HG03378 (cell line): ENCODE measurements at regions not wholly inside any gene's neighbourhood (a gene's known extent, or its start where the extent isn't known, plus 50 kb on each side); places are given as distances from the start of the nearest gene placed in this dataset.
A peak's percentile ranks its signal among the peaks of the same experiment; 100 is the strongest.

Experiments
- ATAC-seq: cut with Tn5 transposase; IDR thresholded peaks from one replicate; pipeline ENCODE4 v1.9.1; 2021; ENCODE audit warnings: mild to moderate bottlenecking, moderate library complexity; ENCODE audit not compliant: unreplicated experiment

DNA sequence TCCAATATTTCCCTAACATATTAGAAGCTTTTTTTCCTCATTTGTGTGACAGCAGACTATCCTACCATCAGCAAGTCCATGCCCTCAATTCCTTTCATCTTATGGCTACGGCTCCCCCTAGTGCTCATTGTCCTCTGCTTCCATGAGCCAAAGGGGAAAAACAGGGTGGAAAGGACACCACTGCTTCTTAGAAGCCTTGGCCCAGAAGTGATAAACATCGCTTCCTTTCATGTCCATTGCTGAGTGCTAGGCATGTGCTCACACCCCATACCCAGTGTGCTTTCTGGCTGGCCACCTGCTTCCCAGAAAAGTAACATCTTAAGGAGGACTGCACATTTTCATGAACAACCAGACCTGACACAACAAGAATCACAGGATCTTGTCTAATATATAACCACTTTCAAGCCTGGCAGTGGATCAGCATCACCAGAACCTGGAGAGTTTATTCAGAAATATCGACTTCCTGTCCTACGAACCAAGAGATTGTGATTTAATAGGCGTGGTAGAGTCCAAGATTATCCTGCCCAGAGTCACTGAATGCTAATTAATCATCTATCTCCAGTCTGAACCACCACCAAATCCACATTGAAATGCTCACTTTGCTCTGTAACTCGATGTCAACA, 650.5 kb upstream of the SORCS1 start:
- ATAC-seq: peak; percentile 63

- no peak for ATAC-seq
Observed at GRCh38 chr10:107813451-107814162, 649.1 kb upstream of the SORCS1 start.

GRCh38 chr10:107809889-107810288, 645.4 kb upstream of the SORCS1 start:
- no peak for ATAC-seq

DNA sequence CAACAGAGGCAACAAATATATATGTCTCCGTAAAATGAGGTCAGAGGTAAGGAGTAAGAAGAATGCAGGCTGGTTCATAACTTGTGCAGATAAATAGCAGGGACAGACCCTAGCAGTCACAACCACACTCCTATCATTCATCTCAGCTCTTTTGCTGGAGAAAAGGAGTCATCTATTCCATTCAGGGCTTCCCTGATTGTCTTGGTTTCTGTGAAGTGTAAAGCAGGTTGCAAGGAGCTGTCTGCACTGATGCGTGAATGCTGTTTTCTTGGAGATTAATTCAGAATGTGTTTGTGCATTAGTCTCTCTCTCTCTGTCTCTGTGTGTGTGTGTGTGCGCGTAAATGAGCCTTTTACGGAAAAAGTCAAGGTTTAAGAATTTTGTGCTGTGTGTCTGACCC, 643.3 kb upstream of the SORCS1 start:
- ATAC-seq: no peak

GRCh38 chr10:107806026-107806425, 641.5 kb upstream of the SORCS1 start:
- no peak for ATAC-seq

DNA sequence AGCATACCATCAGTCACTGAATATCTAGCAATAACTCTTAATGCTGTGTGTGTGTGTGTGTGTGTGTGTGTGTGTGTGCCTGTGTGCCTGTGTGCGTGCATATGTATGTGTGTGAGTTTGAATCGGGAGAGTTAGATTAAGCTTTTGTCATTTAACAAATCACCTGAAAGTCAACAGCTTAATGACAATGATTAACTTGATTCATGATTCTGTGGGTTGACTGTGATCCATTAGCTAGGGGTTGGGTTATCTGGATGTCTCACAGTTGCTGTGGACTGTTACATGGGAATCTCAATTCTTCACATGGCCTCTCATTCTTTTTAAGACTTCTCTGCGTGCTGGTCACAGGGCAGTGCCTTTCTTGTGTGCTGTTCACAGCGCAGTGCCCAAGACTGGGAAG, 639.0 kb upstream of the SORCS1 start:
- ATAC-seq: no peak

DNA sequence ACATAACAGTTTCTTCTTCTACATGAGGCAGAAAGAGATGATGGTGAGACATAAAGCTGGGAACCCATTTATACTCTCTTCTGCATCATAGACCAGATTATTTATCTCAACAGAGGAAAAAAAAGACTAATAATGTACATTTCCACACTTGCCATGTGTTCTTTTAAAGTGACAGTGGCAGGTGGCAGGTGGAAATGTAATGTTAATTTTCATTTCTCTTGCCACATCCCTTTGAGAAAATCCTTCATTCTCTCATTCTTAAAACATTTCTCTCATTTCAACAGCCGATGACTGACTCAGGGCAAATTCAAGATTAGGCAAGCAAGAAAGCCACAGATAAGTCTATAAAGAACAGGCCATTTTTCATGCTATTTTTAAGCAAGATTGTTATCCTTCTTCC, 635.6 kb upstream of the SORCS1 start:
- no peak for ATAC-seq

- ATAC-seq: no peak
Observed at GRCh38 chr10:107790271-107790670, 625.8 kb upstream of the SORCS1 start.

DNA sequence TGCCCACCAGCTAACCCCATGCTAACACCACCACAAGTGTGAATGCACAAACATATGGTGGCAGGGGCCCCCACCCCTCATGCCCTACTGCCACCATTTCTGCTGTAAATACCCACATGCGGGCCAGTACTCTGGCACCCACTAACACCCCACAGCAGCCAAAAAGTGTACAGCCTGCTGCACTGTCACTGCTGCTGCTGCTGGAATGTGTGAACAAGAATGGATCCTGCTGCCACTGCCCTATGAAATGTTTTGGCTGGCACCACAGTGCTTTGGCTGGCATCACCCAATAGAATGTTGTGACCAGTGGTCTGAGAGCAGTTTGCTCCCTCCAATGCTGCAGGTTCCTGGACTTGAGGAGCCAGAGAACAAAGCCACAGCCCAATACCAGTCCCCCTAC, 606.6 kb upstream of the SORCS1 start:
- no peak for ATAC-seq

- no peak for ATAC-seq
Observed at GRCh38 chr10:107767185-107767584, 602.7 kb upstream of the SORCS1 start.

DNA sequence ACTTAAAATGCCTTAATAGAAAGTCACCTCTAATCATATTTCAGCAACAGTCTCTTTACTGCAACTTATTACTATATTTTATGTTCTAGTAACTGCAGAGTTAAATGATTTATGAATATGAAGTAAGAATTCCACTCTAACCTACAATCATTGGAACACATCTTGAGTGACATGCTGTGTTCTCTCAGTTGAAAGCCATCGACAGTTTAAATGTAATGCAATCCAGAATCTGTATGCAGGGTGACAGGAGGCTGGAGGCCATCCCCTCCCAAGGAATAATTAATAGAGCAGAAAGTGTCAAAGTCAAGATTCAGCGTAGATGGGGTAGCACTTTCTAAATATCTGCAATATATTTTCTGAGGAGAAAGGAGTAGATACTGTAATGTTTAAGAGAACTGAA, 590.3 kb upstream of the SORCS1 start:
- no peak for ATAC-seq

GRCh38 chr10:107749235-107749634, 584.7 kb upstream of the SORCS1 start:
- no peak for ATAC-seq

- ATAC-seq: no peak
Observed at GRCh38 chr10:107747851-107748250, 583.3 kb upstream of the SORCS1 start.

DNA sequence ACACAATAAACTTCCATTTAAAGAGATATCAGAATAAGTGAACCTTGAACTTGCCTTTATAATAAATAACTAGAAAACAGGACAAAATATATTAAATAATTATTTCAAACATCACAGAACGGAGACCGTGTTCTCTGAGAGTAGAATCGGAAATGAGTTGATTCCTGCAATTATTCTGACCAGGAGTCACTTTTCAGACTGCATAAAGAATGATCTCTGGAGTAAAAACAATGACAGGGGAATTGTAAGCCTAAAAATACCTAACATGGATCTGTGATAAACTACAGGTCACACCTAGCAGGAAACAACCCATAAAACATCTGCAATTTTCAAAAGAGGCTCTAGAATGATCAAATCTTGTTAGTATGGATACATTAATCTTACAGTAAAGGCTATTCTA, 577.5 kb upstream of the SORCS1 start:
- ATAC-seq: no peak

GRCh38 chr10:107740962-107741690, 576.6 kb upstream of the SORCS1 start:
- no peak for ATAC-seq

GRCh38 chr10:107739951-107740350, 575.4 kb upstream of the SORCS1 start:
- ATAC-seq: no peak

DNA sequence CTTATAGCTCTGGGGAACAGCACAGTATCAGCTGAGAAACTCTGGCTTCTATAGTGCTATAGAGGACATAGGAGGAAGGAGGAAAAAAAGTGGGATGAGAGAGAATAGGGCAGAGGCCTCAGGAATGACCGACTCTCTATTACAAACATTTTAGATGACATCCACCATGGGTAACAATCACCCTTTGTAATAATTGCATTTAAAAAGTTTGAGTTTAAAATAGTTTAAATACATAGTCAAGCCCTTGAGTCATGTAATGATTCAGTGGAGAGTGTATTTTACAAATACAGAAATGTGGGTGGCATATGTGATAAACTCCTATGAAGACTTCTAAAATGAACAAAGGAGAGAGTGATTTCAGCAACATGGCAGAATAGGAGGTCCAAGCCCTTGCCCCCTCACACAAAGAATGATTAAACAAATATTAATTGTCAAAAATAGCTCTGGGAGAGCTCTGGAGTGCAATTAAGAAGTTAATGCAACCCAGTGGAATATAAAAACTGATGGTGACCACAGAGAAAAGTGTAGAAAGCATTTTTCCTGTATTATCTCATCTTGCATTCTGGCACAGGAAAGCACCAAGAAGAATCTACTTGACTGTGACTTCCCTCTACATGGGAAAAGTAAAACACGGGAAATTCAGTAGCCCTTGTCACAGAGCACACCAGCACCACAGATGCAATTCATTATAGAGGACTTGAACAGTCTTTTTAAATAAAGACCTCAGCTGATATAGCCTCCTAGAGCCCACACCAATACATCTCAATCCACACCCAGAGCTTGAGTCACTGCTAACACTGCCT, 569.0 kb upstream of the SORCS1 start:
- ATAC-seq: no peak

- ATAC-seq: no peak
Observed at GRCh38 chr10:107732045-107732444, 567.5 kb upstream of the SORCS1 start.

- ATAC-seq: peak; percentile 89
Observed at GRCh38 chr10:107728807-107729206, 564.3 kb upstream of the SORCS1 start.

GRCh38 chr10:107727767-107728317, 563.3 kb upstream of the SORCS1 start:
- ATAC-seq: no peak

DNA sequence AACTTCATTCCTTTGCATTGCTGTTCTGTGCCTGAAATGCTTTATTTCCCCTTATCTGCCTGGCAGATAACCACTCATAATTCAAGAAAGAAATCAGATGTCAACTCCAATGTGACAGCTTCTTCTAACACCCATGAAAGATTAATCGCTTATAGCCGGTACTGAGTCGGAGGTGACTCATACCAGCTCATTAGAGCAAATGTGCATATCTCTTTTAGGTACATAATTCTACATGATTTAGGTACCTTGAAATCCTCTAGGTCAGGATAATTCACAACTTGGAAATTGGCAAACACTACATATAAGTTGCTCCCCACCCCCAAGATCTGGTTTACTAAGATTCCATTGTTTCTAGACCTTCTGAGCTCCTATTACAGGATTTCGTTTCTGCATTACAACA, 554.4 kb upstream of the SORCS1 start:
- no peak for ATAC-seq
